ENCODE measurements at regions not wholly inside any gene's neighbourhood (a gene's known extent, or its start where the extent isn't known, plus 50 kb on each side); places are given as distances from the start of the nearest gene placed in this dataset.

GRCh38 chr13:34246511-34246910 lies 428.6 kb downstream of the RFC3 start:
- DNase-seq (ENCODE audit: low spot score), result no peak

- DNase-seq (ENCODE audit: low spot score), result no peak
Observed at GRCh38 chr13:34247596-34247995, 429.6 kb downstream of the RFC3 start.

GRCh38 chr13:34249546-34250039 lies 431.6 kb downstream of the RFC3 start:
- DNase-seq (ENCODE audit: low spot score), result no peak

GRCh38 chr13:34250151-34250670 lies 432.3 kb downstream of the RFC3 start:
- DNase-seq (ENCODE audit: low spot score), result no peak

- DNase-seq (ENCODE audit: low spot score), result no peak
Observed at GRCh38 chr13:34254366-34254765, 436.4 kb downstream of the RFC3 start.

GRCh38 chr13:34255711-34256110 lies 437.8 kb downstream of the RFC3 start:
- DNase-seq (ENCODE audit: low spot score), result no peak

GRCh38 chr13:34256236-34256635 lies 438.3 kb downstream of the RFC3 start:
- DNase-seq (ENCODE audit: low spot score), result no peak

GRCh38 chr13:34257966-34258365 lies 440.0 kb downstream of the RFC3 start:
- no peak for DNase-seq (ENCODE audit: low spot score)

GRCh38 chr13:34258646-34259386 lies 440.9 kb downstream of the RFC3 start:
- DNase-seq (ENCODE audit: low spot score), result peak; percentile 41

GRCh38 chr13:34263681-34264080 lies 445.7 kb downstream of the RFC3 start:
- DNase-seq (ENCODE audit: low spot score), result no peak

- DNase-seq (ENCODE audit: low spot score), result no peak
Observed at GRCh38 chr13:34265046-34265679, 447.2 kb downstream of the RFC3 start.

GRCh38 chr13:34276764-34277163 lies 458.8 kb downstream of the RFC3 start:
- no peak for DNase-seq (ENCODE audit: low spot score)

- DNase-seq (ENCODE audit: low spot score), result no peak
Observed at GRCh38 chr13:34277936-34278335, 460.0 kb downstream of the RFC3 start.

GRCh38 chr13:34278780-34279179 lies 460.8 kb downstream of the RFC3 start:
- DNase-seq (ENCODE audit: low spot score), result no peak

- no peak for DNase-seq (ENCODE audit: low spot score)
Observed at GRCh38 chr13:34290661-34291060, 472.7 kb downstream of the RFC3 start.

GRCh38 chr13:34294483-34295129 lies 476.7 kb downstream of the RFC3 start:
- peak; percentile 12 for DNase-seq (ENCODE audit: low spot score)

GRCh38 chr13:34300559-34300958 lies 482.6 kb downstream of the RFC3 start:
- DNase-seq (ENCODE audit: low spot score), result no peak

- DNase-seq (ENCODE audit: low spot score), result no peak
Observed at GRCh38 chr13:34302596-34302995, 484.6 kb downstream of the RFC3 start.

- no peak for DNase-seq (ENCODE audit: low spot score)
Observed at GRCh38 chr13:34303346-34303745, 485.4 kb downstream of the RFC3 start.

- DNase-seq (ENCODE audit: low spot score), result no peak
Observed at GRCh38 chr13:34307607-34308006, 489.7 kb downstream of the RFC3 start.

- DNase-seq (ENCODE audit: low spot score), result peak; percentile 47
Observed at GRCh38 chr13:34308725-34309124, 490.8 kb downstream of the RFC3 start.

- no peak for DNase-seq (ENCODE audit: low spot score)
Observed at GRCh38 chr13:34310539-34310938, 492.6 kb downstream of the RFC3 start.

GRCh38 chr13:34311251-34311650 lies 493.3 kb downstream of the RFC3 start:
- DNase-seq (ENCODE audit: low spot score), result no peak
